ENCODE measurements at regions not wholly inside any gene's neighbourhood (a gene's known extent, or its start where the extent isn't known, plus 50 kb on each side); places are given as distances from the start of the nearest gene placed in this dataset.

- Histone ChIP-seq H3K4me2 (no peak overlapping the region), H3K27ac (no peak overlapping the region), H3K4me3 (no peak overlapping the region), H3K9me3 (no peaks in the 10 kb centered on the region), H3K4me1 (no peaks in the 10 kb centered on the region)
- ATAC-seq: no peak
- CTCF ChIA-PET: no interaction called here
- 74% methylated on average over 15 of the region's 17 CpGs for WGBS (ENCODE audit: missing lambda C conversion rate)
- no peak for FAIRE-seq
- TF ChIP-seq PBX3 (IDR thresholded peaks at IDR 0.05): no peak
- TF ChIP-seq ZSCAN20 (CRISPR knock-in tag; IDR thresholded peaks at IDR 0.05): no peak
- DNase-seq (ENCODE audit: low read depth in 1 of 2, low spot score in 1 of 2): no peak
- POLR2A ChIA-PET: no interaction called here
Observed at GRCh38 chr2:162916286-162916801, 77.8 kb upstream of the KCNH7 start.

GRCh38 chr2:162915858-162916257 lies 77.3 kb upstream of the KCNH7 start:
- FAIRE-seq (no peak), ATAC-seq (no peak), DNase-seq (ENCODE audit: low read depth in 1 of 2, low spot score in 1 of 2) (no peak)
- POLR2A ChIA-PET: no interaction called here
- H3K4me3 ChIP-seq: no peak overlapping the region
- 65% methylated on average over 8 of the region's 8 CpGs for WGBS (ENCODE audit: missing lambda C conversion rate)
- no peak overlapping the region for H3K27ac ChIP-seq
- no peak overlapping the region for H3K4me2 ChIP-seq
- CTCF ChIA-PET: no interaction called here
- TF ChIP-seq POLR2A (IDR thresholded peaks at IDR 0.05; ENCODE audit: low read length) (no peak), RARB (CRISPR knock-in tag; IDR thresholded peaks at IDR 0.05) (no peak), HMGXB4 (CRISPR knock-in tag; IDR thresholded peaks at IDR 0.05; ENCODE audit: borderline replicate concordance) (no peak), MAFK (IDR thresholded peaks at IDR 0.05; ENCODE audit: partially characterized antibody) (no peak), JUN (IDR thresholded peaks at IDR 0.05) (no peak), KDM5A (IDR thresholded peaks at IDR 0.05) (no peak)
- no peaks in the 10 kb centered on the region for H3K9me3 ChIP-seq
- no peaks in the 10 kb centered on the region for H3K4me1 ChIP-seq

- ATAC-seq: no peak
- Histone ChIP-seq H3K4me2 (no peak overlapping the region), H3K9me3 (no peaks in the 10 kb centered on the region), H3K27ac (no peak overlapping the region), H3K4me3 (no peak overlapping the region), H3K4me1 (no peaks in the 10 kb centered on the region)
- no peak for FAIRE-seq
- 57% methylated on average over 2 of the region's 2 CpGs for WGBS (ENCODE audit: missing lambda C conversion rate)
- no peak for DNase-seq (ENCODE audit: low read depth in 1 of 2, low spot score in 1 of 2)
- ChIA-PET CTCF (no interaction called here), POLR2A (no interaction called here)
- no peak for TF ChIP-seq HMGXB4 (CRISPR knock-in tag; IDR thresholded peaks at IDR 0.05; ENCODE audit: borderline replicate concordance)
- no peak for TF ChIP-seq ZNF302 (CRISPR knock-in tag; IDR thresholded peaks at IDR 0.05)
- TF ChIP-seq EP300 (IDR thresholded peaks at IDR 0.05): no peak
- TF ChIP-seq ESRRA (IDR thresholded peaks at IDR 0.05; ENCODE audit: borderline replicate concordance, low read length): no peak
- no peak for TF ChIP-seq RFX5 (IDR thresholded peaks at IDR 0.05)
- no peak for TF ChIP-seq BCL3 (IDR thresholded peaks at IDR 0.05)
- TF ChIP-seq HEYL (CRISPR knock-in tag; IDR thresholded peaks at IDR 0.05): no peak
- TF ChIP-seq CHD4 (IDR thresholded peaks at IDR 0.05; ENCODE audit: borderline replicate concordance): no peak
- no peak for TF ChIP-seq KDM1A (IDR thresholded peaks at IDR 0.05; ENCODE audit: low read depth)
- TF ChIP-seq PHF8 (IDR thresholded peaks at IDR 0.05; ENCODE audit: borderline replicate concordance, low read depth): no peak
- TF ChIP-seq HOXA7 (CRISPR knock-in tag; IDR thresholded peaks at IDR 0.05): no peak
- TF ChIP-seq CBX8 (IDR thresholded peaks at IDR 0.05): no peak
- no peak for TF ChIP-seq NFE2L2 (conservative IDR thresholded peaks at IDR 0.05; ENCODE audit: low read length)
- no peak for TF ChIP-seq HDAC2 (IDR thresholded peaks at IDR 0.05)
- TF ChIP-seq KDM5A (IDR thresholded peaks at IDR 0.05): no peak
Observed at GRCh38 chr2:162914161-162914560, 75.6 kb upstream of the KCNH7 start.

Measured in A549 (cell line).